GM21737 (cell line): ENCODE measurements at regions not wholly inside any gene's neighbourhood (a gene's known extent, or its start where the extent isn't known, plus 50 kb on each side); places are given as distances from the start of the nearest gene placed in this dataset.

Source experiments
- ATAC-seq: cut with Tn5 transposase; IDR thresholded peaks from one replicate; pipeline ENCODE4 v1.9.1; 2021; ENCODE audit warnings: mild to moderate bottlenecking, moderate library complexity; ENCODE audit not compliant: unreplicated experiment

DNA sequence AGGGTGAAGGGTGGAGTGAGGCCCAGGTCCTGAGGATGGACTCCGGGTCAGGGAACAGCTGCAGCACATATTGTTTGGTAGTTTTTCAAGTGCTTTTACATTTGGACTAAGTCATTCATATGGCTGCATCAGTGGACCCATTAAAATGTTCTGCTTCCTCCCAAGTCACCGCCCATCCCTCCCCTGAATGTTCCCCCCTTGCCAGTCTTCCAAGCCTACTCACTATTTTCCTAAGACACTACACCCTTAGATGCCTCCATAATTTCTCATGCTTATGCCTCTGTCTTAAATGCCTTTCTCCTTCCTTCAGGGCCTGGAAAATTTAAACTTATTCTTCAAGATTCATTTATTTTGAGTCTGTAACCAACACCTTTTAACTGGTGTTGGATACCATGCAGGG lies 86.6 kb upstream of the NR4A3 start:
- ATAC-seq = no peak

DNA sequence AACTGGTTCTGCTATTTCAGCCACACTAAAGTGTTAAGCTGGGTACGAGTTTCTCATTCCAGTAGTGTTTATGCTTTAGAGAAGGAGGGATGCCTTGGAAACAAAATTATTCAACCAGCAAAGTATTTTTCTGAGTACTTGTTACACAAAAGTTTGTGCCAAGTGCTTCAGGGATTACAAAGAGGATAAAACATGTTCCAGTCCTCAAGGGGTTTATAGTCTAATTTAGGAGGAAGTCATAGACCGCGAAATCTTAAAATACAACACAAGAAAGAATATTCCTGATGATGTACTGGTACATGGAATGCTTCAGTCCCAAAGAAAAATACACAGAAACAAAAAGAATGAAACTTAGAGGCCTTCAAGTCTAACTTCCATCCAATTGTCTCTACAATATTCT lies 85.4 kb upstream of the NR4A3 start:
- no peak for ATAC-seq

DNA sequence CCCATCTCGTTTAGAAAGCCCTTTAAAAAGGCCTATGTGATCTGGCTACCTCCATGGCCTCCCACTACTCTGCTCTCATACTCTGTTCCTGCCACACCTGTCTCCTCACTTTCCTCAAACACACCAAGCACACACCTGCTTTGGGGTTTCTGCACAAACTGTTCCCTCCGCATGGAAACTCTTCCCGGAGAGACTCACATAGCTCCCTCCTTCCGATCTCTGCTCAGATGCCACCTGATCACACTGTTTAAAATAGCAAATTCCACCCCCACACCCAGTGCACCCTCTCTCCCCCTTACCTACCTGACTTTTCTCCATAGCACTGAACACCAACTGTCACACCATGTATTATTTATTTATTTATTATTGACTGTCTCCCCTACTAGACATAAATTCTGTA lies 84.0 kb upstream of the NR4A3 start:
- ATAC-seq = no peak

DNA sequence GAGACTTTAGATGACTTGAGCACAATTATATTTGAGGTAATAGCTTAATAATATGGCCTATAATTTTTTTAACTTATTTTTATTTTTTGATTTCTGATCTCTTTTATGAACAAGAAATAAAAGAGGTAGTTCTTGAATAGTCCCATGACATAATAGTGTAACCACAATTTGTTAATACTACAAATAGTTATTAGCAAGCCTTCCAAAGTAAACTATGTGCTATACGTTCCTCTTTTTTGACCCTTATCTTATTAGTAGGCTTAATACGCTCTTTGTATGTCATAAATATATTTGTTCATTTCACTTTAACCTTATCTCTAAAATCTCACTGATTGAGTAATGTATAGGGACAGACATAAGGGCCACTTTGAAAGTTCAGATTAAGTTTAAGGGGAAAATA lies 78.7 kb upstream of the NR4A3 start:
- ATAC-seq = no peak

DNA sequence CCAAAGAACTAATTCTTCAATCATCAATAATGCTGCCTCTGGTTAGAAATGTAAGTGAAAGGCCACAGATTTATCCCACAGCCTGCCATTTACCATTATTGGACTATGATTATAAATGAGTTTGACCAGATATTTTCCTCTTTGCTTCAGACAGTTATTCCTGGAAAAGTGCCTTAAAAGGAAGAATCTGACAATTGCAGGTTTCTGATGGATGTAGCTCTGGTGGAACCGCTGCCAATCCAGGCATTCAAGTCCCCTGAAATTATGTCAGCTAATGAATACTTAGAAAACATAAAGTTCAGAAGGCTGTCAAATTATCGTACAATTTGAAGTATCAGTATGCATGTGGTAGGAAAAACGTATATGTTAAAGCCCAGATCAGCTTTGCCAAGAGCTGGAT lies 78.2 kb upstream of the NR4A3 start:
- no peak for ATAC-seq

DNA sequence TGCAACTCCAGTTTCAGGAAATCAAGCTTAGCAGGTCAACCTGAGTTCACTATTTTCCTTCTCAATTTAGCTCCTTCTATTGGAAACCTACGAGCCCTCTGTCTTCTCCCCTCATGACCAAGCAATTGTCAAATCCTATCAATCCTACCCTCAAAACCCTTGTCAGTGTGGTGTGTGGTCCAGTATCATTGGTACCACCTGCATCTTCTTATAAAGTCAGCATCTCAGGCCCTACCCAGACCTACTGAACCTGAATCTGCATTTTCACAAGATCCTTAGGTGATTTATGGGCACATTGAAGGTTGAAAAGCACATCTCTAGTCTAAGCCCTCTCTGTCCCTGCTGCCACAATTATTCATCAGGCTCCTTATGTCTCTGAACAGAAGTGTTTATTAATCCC lies 77.6 kb upstream of the NR4A3 start:
- no peak for ATAC-seq

DNA sequence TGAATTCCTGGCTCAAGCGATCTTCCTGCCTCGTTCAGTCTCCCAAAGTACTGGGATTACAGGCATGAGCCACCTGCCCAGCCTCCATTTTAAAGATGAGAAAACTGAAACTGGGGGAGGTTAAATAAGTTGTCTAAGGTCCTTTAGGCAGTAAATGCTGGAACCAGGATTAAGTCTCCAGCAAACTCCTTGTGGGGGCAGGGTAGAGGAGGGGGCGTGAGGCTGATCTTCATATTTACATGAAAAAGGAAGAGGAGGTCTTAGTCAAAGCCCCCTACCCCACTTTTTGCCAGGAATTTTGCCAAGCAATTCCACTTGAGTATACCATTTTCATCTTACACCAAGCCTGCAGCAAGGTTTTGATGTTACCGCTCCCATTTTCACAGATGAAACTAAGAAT lies 76.6 kb upstream of the NR4A3 start:
- no peak for ATAC-seq

DNA sequence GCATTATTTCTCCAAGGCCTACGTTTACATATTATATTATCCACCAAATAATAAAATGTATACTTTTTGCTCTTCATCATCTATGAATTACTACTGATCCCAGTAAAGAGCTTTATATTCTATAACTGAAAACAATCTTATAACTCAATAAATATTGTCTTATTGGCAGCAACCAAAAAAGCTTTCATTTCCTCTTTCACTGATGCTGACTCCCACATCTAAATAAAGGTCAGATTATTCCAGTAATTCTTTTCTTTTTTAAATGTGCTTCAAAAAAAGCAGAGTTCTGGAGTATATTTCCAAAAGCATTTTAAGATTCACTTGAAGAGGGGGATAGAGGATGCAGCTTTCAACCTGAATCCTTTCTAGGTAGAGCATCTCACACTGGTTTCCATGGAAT lies 75.3 kb upstream of the NR4A3 start:
- no peak for ATAC-seq

DNA sequence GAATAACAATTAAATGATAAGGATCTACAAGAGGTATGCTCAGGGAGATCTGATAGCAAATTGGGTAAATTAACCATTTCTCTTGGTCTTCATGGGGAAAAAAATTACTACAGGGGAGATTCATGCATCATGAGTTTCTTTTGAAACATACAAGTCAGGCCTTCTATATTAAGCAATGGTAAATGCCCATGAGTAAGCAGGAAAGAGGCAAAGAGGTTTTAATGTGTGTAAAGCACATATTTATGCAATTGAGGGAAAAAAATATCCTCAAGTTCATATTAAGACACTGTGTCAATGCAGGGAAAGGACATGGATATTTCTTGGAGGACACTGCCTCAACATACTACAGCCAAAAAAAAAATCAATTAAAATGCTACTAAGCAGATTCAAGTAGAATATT lies 73.4 kb upstream of the NR4A3 start:
- ATAC-seq = no peak

DNA sequence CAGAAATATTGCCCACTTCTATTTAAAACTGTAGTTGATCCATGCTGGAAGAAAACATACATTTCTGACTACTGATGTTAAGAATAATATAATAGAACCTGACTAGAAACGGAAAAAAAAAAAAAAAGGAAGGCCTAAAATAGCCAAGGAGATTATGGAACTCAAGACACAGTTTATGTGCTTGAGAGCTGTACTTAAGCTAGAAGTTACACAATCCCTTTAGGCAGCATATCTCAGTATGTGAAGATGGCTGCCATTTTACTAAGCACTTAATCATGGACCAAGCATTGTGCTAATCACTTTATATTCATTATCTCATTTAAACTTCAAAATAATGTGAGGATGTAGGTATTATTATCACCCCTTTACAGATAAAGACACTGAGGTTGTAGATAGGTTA lies 73.0 kb upstream of the NR4A3 start:
- ATAC-seq = no peak

DNA sequence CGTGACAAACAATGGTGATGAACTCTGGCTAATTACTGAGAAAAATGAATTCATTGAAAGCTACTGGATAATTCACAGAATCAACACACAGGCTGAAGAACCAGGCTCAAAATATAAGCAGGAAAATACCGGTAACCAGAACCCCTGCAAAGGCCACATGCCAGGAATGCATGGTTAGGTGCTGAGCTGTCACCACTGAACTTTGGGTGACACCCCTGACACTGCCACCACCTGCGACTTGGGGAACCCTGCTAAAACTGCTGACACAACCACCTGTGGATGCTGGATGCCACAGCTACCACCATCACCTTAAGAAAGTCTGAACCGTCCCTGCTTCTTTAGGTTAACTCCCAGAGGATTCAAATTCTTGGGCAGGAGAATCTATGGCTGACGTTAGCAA lies 72.0 kb upstream of the NR4A3 start:
- no peak for ATAC-seq

DNA sequence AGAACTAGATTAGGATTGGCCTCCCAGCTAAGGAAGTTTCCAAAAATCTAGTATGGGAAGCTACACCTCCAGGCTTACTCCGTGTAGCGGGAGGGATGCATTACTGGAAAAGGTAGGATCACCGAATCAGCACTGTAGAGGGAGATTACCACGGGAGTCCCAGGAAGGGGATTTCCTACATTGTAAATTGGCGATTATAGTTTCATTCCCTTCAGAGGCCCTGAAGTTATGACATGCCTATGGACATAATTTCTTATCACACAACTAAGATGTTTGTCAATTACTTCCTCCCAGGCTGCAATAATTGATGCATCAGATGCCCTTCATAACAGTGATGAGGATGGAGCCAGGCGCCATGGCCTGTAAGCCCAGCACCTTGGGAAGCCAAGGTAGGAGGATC lies 71.2 kb upstream of the NR4A3 start:
- no peak for ATAC-seq

DNA sequence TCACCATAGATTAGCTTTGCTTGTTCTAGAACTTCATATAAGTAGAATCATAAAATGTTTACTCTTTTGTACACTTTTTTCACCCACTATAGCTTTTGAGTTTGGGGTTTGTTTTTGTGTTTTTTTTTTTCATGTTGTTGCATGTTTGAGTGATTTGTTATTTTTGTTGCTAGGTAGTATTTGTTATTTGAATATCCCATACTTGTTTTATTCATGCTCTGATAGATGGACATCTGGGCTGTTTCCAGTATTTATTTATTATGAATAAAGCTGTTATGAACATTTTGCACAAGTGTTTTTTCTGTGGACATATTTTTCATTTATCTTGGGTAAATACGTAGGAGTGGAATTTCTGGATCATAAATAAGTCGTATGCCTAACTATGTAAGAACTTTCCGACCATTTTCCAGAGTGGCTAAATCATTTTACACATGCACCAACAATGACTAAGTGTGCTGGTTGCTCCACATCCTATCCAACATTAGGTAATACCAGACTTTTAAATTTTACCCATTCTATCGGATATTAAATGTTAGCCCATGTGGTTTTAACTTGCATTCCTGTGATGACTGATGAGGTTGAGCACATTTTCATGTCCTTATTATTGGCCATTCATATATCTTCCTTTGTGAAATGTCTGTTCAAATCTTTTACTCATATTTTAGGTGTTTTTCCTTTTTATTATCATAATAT lies 69.1 kb upstream of the NR4A3 start:
- no peak for ATAC-seq

DNA sequence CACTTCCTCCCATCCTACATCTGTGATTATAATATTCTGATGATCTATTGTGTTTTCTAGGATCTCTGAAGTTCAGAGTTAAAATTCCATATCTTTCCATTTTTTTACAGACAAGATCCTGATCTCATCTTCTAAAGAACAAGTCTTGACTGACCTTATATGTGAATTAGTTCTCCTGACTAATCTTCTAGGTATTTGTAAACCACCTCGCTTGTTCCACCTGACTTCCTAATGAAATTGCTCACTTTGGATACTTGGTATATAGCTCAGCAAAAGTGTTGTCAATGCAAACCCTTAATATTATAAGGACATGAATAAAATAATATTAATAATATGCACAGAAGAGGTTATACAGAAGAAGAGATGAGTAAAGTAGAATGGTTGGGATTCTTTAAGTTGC lies 68.2 kb upstream of the NR4A3 start:
- no peak for ATAC-seq

DNA sequence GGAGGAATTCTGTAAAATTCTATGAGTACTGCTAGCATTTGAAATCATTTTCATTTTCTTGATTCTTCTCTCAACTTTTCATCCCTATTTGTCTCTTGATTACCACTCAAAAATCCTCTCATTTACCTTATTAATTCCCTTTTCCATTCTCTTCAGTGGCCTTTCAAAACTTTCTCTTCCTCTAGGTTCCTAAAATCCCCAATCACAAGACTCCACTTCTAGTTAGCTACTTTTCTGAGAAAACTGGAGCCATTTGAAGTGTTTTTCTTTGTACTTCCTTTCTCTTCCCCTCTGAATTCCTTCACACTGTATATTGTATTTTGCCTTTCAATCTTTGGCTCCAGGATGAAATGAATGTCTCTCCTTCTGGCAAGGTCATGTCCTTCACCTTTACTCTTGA lies 61.3 kb upstream of the NR4A3 start:
- no peak for ATAC-seq

DNA sequence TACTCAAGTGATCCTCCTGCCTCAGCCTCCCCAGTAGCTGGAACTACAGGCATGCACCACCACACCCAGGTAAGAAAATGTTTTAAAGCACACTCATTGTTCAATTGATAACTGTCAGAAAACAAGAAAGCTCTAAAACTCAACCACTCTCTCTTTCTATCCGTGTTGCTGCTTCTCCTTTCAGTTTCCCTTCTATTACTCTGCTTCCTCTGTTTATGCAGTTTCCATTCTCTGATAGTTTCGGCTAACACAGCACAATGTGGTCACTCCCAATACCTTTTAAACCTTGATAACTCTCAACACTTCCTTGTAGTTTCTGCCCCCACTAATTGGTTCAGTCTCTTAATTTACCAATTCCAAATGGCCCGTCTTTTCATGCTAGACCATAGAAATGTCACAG lies 59.2 kb upstream of the NR4A3 start:
- ATAC-seq = peak; percentile 99
